Neural progenitor cell (in vitro differentiated cells): ENCODE measurements at regions not wholly inside any gene's neighbourhood (a gene's known extent, or its start where the extent isn't known, plus 50 kb on each side); places are given as distances from the start of the nearest gene placed in this dataset.

Source experiments
- CTCF ChIP-seq: fragments of 200-600 bp; sonication (generic); IDR thresholded peaks from 2 replicates; pipeline ENCODE4 v1.5.1; 2017; ENCODE audit warnings: antibody characterized with exemption, mild to moderate bottlenecking
- EZH2 ChIP-seq: fragments of 200-600 bp; sonication (generic); IDR thresholded peaks from 2 replicates; pipeline ENCODE4 v1.6.1; 2017; ENCODE audit warnings: antibody characterized with exemption, mild to moderate bottlenecking, moderate library complexity
- EZH2phosphoT487 ChIP-seq: fragments of 200-600 bp; sonication (generic); IDR thresholded peaks from 2 replicates; pipeline ENCODE4 v1.6.1; 2017; ENCODE audit warnings: antibody characterized with exemption

- TF ChIP-seq EZH2phosphoT487, result no peak
- no peak for TF ChIP-seq CTCF
- TF ChIP-seq EZH2, result no peak
These were observed 217.1 kb upstream of the GHITM start for GRCh38 chr10:83921984-83922860.
